ENCODE measurements at regions not wholly inside any gene's neighbourhood (a gene's known extent, or its start where the extent isn't known, plus 50 kb on each side); places are given as distances from the start of the nearest gene placed in this dataset.
"Not testable (repeated sequence)": the region's sequence is repeated elsewhere in the genome, so short reads cannot be mapped to it uniquely, and the experiment has no call there.

GRCh38 chr9:87201351-87201751, 254.0 kb upstream of the GAS1 start:
- Histone ChIP-seq H3K4me1 (ENCODE audit: control insufficient read depth, extremely low read depth, insufficient read depth, low read length) (peaks cover 14% of the 10 kb centered on the region), H3K27ac (ENCODE audit: control insufficient read depth, insufficient read depth, low read length) (no peak overlapping the region), H3K27me3 (ENCODE audit: control insufficient read depth, extremely low read depth, insufficient read depth, low read length) (no peaks in the 10 kb centered on the region), H3K9me1 (ENCODE audit: control insufficient read depth, extremely low read depth, insufficient read depth, low read length) (no peaks in the 10 kb centered on the region), H3K9me3 (ENCODE audit: control insufficient read depth, low read depth, low read length) (no peaks in the 10 kb centered on the region), H3K4me2 (ENCODE audit: control insufficient read depth, extremely low read depth, insufficient read depth, low read depth, low read length) (no peak overlapping the region), H3K36me3 (ENCODE audit: control insufficient read depth in 2 of 2, extremely low read depth in 1 of 2, insufficient read depth in 2 of 2, low read length in 2 of 2) (no peaks in the 10 kb centered on the region), H3K9ac (ENCODE audit: control insufficient read depth, extremely low read depth, insufficient read depth, low read length) (no peak overlapping the region), H3K79me2 (ENCODE audit: control insufficient read depth, insufficient read depth, low read length) (no peaks in the 10 kb centered on the region), H3K4me3 (ENCODE audit: control insufficient read depth in 2 of 3, extremely low read depth in 1 of 3, insufficient read depth in 2 of 3, low read depth in 1 of 3, low read length in 3 of 3) (no peak overlapping the region), H4K20me1 (ENCODE audit: control insufficient read depth, extremely low read depth, insufficient read depth, low read length) (no peaks in the 10 kb centered on the region), H2AFZ (ENCODE audit: control insufficient read depth, low read length) (no peak overlapping the region)
- TF ChIP-seq CTCF (optimal IDR thresholded peaks at IDR 0.05 in 1 of 3, IDR thresholded peaks at IDR 0.05 in 1 of 3, conservative IDR thresholded peaks at IDR 0.05 in 1 of 3; ENCODE audit: extremely low read depth in 1 of 3, insufficient read depth in 2 of 3, low read length in 3 of 3) (no peak), EZH2 (IDR thresholded peaks at IDR 0.05; ENCODE audit: low read length) (no peak)
- DNase-seq (ENCODE audit: low read depth, low spot score) = no peak
- no peak for FAIRE-seq
- dilution Hi-C loops (cut with MboI; ENCODE audit: extremely low pct_ligation_motif_present, low sequenced_read_pairs) = no loop called here

GRCh38 chr9:87206064-87206661, 258.9 kb upstream of the GAS1 start:
- Histone ChIP-seq H3K9me1 (ENCODE audit: control insufficient read depth, extremely low read depth, insufficient read depth, low read length) (no peaks in the 10 kb centered on the region), H3K4me1 (ENCODE audit: control insufficient read depth, extremely low read depth, insufficient read depth, low read length) (no peaks in the 10 kb centered on the region), H3K9me3 (ENCODE audit: control insufficient read depth, low read depth, low read length) (no peaks in the 10 kb centered on the region), H3K36me3 (ENCODE audit: control insufficient read depth in 2 of 2, extremely low read depth in 1 of 2, insufficient read depth in 2 of 2, low read length in 2 of 2) (no peaks in the 10 kb centered on the region), H3K27ac (ENCODE audit: control insufficient read depth, insufficient read depth, low read length) (no peak overlapping the region), H3K79me2 (ENCODE audit: control insufficient read depth, insufficient read depth, low read length) (no peaks in the 10 kb centered on the region), H4K20me1 (ENCODE audit: control insufficient read depth, extremely low read depth, insufficient read depth, low read length) (no peaks in the 10 kb centered on the region), H2AFZ (ENCODE audit: control insufficient read depth, low read length) (no peak overlapping the region), H3K27me3 (ENCODE audit: control insufficient read depth, extremely low read depth, insufficient read depth, low read length) (no peaks in the 10 kb centered on the region), H3K9ac (ENCODE audit: control insufficient read depth, extremely low read depth, insufficient read depth, low read length) (no peak overlapping the region), H3K4me2 (ENCODE audit: control insufficient read depth, extremely low read depth, insufficient read depth, low read depth, low read length) (no peak overlapping the region), H3K4me3 (ENCODE audit: control insufficient read depth in 2 of 3, extremely low read depth in 1 of 3, insufficient read depth in 2 of 3, low read depth in 1 of 3, low read length in 3 of 3) (no peak overlapping the region)
- dilution Hi-C loops (cut with MboI; ENCODE audit: extremely low pct_ligation_motif_present, low sequenced_read_pairs) = no loop called here
- no peak for TF ChIP-seq EZH2 (IDR thresholded peaks at IDR 0.05; ENCODE audit: low read length)
- no peak for TF ChIP-seq CTCF (optimal IDR thresholded peaks at IDR 0.05 in 1 of 3, IDR thresholded peaks at IDR 0.05 in 1 of 3, conservative IDR thresholded peaks at IDR 0.05 in 1 of 3; ENCODE audit: extremely low read depth in 1 of 3, insufficient read depth in 2 of 3, low read length in 3 of 3)
- no peak for DNase-seq (ENCODE audit: low read depth, low spot score)
- FAIRE-seq = no peak

DNA sequence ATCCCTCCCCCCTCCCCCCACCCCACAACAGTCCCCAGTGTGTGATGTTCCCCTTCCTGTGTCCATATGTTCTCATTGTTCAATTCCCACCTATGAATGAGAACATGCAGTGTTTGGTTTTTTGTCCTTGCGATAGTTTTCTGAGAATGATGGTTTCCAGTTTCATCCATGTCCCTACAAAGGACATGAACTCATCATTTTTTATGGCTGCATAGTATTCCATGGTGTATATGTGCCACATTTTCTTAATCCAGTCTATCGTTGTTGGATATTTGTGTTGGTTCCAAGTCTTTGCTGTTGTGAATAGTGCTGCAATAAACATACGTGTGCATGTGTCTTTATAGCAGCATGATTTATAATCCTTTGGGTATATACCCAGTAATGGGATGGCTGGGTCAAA, 263.4 kb upstream of the GAS1 start:
- H3K79me2 ChIP-seq (ENCODE audit: control insufficient read depth, insufficient read depth, low read length); H3K4me3 ChIP-seq (ENCODE audit: control insufficient read depth in 2 of 3, extremely low read depth in 1 of 3, insufficient read depth in 2 of 3, low read depth in 1 of 3, low read length in 3 of 3); H4K20me1 ChIP-seq (ENCODE audit: control insufficient read depth, extremely low read depth, insufficient read depth, low read length); H3K9me3 ChIP-seq (ENCODE audit: control insufficient read depth, low read depth, low read length); H3K9ac ChIP-seq (ENCODE audit: control insufficient read depth, extremely low read depth, insufficient read depth, low read length); H3K36me3 ChIP-seq (ENCODE audit: control insufficient read depth in 2 of 2, extremely low read depth in 1 of 2, insufficient read depth in 2 of 2, low read length in 2 of 2); H3K9me1 ChIP-seq (ENCODE audit: control insufficient read depth, extremely low read depth, insufficient read depth, low read length); dilution Hi-C loops (cut with MboI; ENCODE audit: extremely low pct_ligation_motif_present, low sequenced_read_pairs); H3K4me2 ChIP-seq (ENCODE audit: control insufficient read depth, extremely low read depth, insufficient read depth, low read depth, low read length); H2AFZ ChIP-seq (ENCODE audit: control insufficient read depth, low read length); DNase-seq (ENCODE audit: low read depth, low spot score); FAIRE-seq; H3K27me3 ChIP-seq (ENCODE audit: control insufficient read depth, extremely low read depth, insufficient read depth, low read length); H3K27ac ChIP-seq (ENCODE audit: control insufficient read depth, insufficient read depth, low read length): not testable (repeated sequence)
- H3K4me1 ChIP-seq (ENCODE audit: control insufficient read depth, extremely low read depth, insufficient read depth, low read length) = peaks cover 22% of the 10 kb centered on the region
